Ascending aorta (tissue), 2 donors: ENCODE measurements at regions not wholly inside any gene's neighbourhood (a gene's known extent, or its start where the extent isn't known, plus 50 kb on each side); places are given as distances from the start of the nearest gene placed in this dataset.

Experiments used
- DNase-seq, 2 donors: peaks; one replicate each; pipeline ENCODE4 v3.0.0-alpha.2; 2019; ENCODE audit warnings: low spot score in 2 of 2
- H3K27ac ChIP-seq, 2 donors: fragments of 200-600 bp; sonication (generic); one replicate each; pipeline ENCODE4 v1.5.1; 2016 to 2017; ENCODE audit warnings: mild to moderate bottlenecking in 1 of 2
- H3K27me3 ChIP-seq: fragments of 200-600 bp; sonication (generic); one replicate; pipeline ENCODE4 v1.5.1; 2017
- H3K36me3 ChIP-seq, 2 donors: fragments of 200-600 bp; sonication (generic); one replicate each; pipeline ENCODE4 v1.5.1; 2016
- H3K4me1 ChIP-seq, 2 donors: fragments of 200-600 bp; sonication (generic); one replicate each; pipeline ENCODE4 v1.5.1; 2016 to 2017; ENCODE audit warnings: mild to moderate bottlenecking in 1 of 2
- H3K4me3 ChIP-seq, 2 donors: fragments of 200-600 bp; sonication (generic); one replicate each; pipeline ENCODE4 v1.5.1; 2016 to 2017; ENCODE audit warnings: mild to moderate bottlenecking in 1 of 2
- H3K9me3 ChIP-seq, 2 donors: fragments of 200-600 bp; sonication (generic); one replicate each; pipeline ENCODE4 v1.5.1; 2016
- intact Hi-C: fragments of 100-400 bp; cut with DNase I; formaldehyde crosslinking; loops from one replicate; pipeline ENCODE4 v1.15.1; 2023
- TF ChIP-seq, protein P1 (sequence below), 3 experiments: fragments of 200-600 bp in 2 of 3; fragments of 450-650 bp in 1 of 3; sonication (generic) in 2 of 3; IDR thresholded peaks; one replicate each; pipeline ENCODE4 v1.5.1; 2016 to 2019; ENCODE audit warnings: antibody characterized with exemption in 3 of 3, mild to moderate bottlenecking in 1 of 3, moderate library complexity in 1 of 3

DNA sequence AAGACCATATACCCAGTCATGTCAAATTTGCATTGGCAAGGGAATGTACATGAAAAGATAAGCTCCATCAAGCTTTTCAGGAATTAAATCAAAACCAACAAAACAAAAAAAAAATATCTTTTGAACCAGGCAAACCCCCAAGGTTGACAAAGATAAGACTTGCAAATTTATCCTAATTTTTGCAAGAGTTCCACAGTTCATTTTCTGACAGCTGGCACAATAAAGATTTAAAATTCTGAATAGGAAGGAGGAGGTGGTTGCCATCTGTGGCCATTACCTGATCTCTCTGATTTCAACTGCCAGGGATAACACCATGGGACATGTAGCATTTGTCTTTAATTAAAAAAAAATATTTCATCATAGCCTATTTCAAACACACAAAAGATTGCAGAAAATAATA, 135.9 kb upstream of the SHISA6 start:
- Histone ChIP-seq H3K4me3 (no peak overlapping the region), H3K27me3 (no peaks in the 10 kb centered on the region), H3K27ac (no peak overlapping the region), H3K9me3 (no peaks in the 10 kb centered on the region), H3K36me3 (no peaks in the 10 kb centered on the region), H3K4me1 (no peaks in the 10 kb centered on the region)
- TF ChIP-seq, protein P1, sequence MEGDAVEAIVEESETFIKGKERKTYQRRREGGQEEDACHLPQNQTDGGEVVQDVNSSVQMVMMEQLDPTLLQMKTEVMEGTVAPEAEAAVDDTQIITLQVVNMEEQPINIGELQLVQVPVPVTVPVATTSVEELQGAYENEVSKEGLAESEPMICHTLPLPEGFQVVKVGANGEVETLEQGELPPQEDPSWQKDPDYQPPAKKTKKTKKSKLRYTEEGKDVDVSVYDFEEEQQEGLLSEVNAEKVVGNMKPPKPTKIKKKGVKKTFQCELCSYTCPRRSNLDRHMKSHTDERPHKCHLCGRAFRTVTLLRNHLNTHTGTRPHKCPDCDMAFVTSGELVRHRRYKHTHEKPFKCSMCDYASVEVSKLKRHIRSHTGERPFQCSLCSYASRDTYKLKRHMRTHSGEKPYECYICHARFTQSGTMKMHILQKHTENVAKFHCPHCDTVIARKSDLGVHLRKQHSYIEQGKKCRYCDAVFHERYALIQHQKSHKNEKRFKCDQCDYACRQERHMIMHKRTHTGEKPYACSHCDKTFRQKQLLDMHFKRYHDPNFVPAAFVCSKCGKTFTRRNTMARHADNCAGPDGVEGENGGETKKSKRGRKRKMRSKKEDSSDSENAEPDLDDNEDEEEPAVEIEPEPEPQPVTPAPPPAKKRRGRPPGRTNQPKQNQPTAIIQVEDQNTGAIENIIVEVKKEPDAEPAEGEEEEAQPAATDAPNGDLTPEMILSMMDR (IDR thresholded peaks at IDR 0.05) = no peak
- DNase-seq = no peak
- intact Hi-C loops = no loop called here

DNA sequence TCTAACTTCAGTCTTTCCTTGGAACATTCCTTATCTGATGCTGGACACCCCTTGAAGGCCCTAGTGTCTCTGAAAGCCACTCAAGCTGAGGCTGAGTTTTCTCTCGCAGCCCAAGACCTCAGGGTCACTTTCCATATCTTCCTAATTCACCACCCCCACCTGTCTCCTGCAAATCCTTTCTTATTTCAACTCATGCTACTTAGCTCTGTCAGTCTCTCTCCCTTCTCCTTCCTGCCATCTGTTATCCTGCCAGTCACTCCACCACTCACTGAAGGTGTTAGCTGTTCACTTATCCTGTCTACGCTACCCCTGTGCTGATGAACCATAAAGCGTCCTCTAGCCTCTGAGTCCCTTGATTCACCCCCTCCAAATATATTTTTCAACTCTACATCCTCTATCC, 143.9 kb upstream of the SHISA6 start:
- Histone ChIP-seq H3K4me1 (no peaks in the 10 kb centered on the region), H3K4me3 (no peak overlapping the region), H3K36me3 (no peaks in the 10 kb centered on the region), H3K9me3 (no peaks in the 10 kb centered on the region), H3K27me3 (no peaks in the 10 kb centered on the region), H3K27ac (no peak overlapping the region)
- DNase-seq = no peak
- intact Hi-C loops = no loop called here
- TF ChIP-seq, protein P1 (IDR thresholded peaks at IDR 0.05) = no peak

- no peak for DNase-seq
- no peaks in the 10 kb centered on the region for H3K36me3 ChIP-seq
- H3K4me1 ChIP-seq = no peaks in the 10 kb centered on the region
- H3K9me3 ChIP-seq = no peaks in the 10 kb centered on the region
- intact Hi-C loops = no loop called here
- H3K27ac ChIP-seq = no peak overlapping the region
- H3K4me3 ChIP-seq = no peak overlapping the region
- no peaks in the 10 kb centered on the region for H3K27me3 ChIP-seq
- TF ChIP-seq, protein P1 (IDR thresholded peaks at IDR 0.05) = no peak
Measured at GRCh38 chr17:11094331-11094730, 146.7 kb upstream of the SHISA6 start.

GRCh38 chr17:11086646-11087340, 154.2 kb upstream of the SHISA6 start:
- intact Hi-C loops = no loop called here
- Histone ChIP-seq H3K27ac (no peak overlapping the region), H3K36me3 (no peaks in the 10 kb centered on the region), H3K4me3 (no peak overlapping the region), H3K9me3 (no peaks in the 10 kb centered on the region), H3K27me3 (no peaks in the 10 kb centered on the region), H3K4me1 (no peaks in the 10 kb centered on the region)
- TF ChIP-seq, protein P1 (IDR thresholded peaks at IDR 0.05) = no peak
- DNase-seq = no peak

GRCh38 chr17:11082559-11082958, 158.5 kb upstream of the SHISA6 start:
- H3K36me3 ChIP-seq = no peaks in the 10 kb centered on the region
- no peaks in the 10 kb centered on the region for H3K4me1 ChIP-seq
- H3K9me3 ChIP-seq = no peaks in the 10 kb centered on the region
- no peak overlapping the region for H3K4me3 ChIP-seq
- H3K27ac ChIP-seq = no peak overlapping the region
- intact Hi-C loops = no loop called here
- DNase-seq = no peak
- no peaks in the 10 kb centered on the region for H3K27me3 ChIP-seq
- TF ChIP-seq, protein P1 (IDR thresholded peaks at IDR 0.05) = no peak

DNA sequence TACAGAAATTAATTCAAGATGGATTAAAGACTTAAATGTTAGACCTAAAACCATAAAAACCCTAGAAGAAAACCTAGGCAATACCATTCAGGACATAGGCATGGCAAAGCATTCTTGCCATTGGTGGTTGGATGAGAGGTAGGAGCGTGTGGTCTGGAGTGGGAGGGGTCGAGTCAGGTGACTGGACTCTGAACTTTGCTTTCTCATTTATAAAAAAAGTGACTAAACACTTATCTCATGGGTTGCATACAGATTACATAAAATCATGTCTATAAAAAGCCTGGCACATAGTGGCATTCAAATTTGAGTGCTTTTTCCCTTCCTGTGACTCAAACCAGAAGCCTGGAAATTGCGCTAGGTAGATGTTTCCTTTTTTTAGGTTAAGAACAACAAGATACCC, 159.7 kb upstream of the SHISA6 start:
- H3K9me3 ChIP-seq = no peaks in the 10 kb centered on the region
- intact Hi-C loops = no loop called here
- H3K27ac ChIP-seq = no peak overlapping the region
- TF ChIP-seq, protein P1 (IDR thresholded peaks at IDR 0.05) = no peak
- no peaks in the 10 kb centered on the region for H3K27me3 ChIP-seq
- no peak overlapping the region for H3K4me3 ChIP-seq
- H3K36me3 ChIP-seq = no peaks in the 10 kb centered on the region
- H3K4me1 ChIP-seq = no peaks in the 10 kb centered on the region
- DNase-seq = no peak
